D721Med (cell line): ENCODE measurements at regions not wholly inside any gene's neighbourhood (a gene's known extent, or its start where the extent isn't known, plus 50 kb on each side); places are given as distances from the start of the nearest gene placed in this dataset.
"Not testable (repeated sequence)": the region's sequence is repeated elsewhere in the genome, so short reads cannot be mapped to it uniquely, and the experiment has no call there.

Source experiments
- DNase-seq: peaks from one replicate; pipeline ENCODE4 v3.0.0; 2011; ENCODE audit warnings: low spot score; ENCODE audit not compliant: insufficient read length
- FAIRE-seq: peaks from 2 replicates; lab custom pipeline; 2011; peaks lifted over from hg19 to GRCh38; lab: Jason Lieb, UNC
- CTCF ChIP-seq: IDR thresholded peaks from 2 replicates; pipeline ENCODE4 v1.5.1; 2012; ENCODE audit warnings: mild to moderate bottlenecking, control low read depth; ENCODE audit not compliant: insufficient read depth; ENCODE audit errors: missing control alignments

- not testable (repeated sequence) for FAIRE-seq, DNase-seq
These were observed 114.8 kb downstream of the CRLF3 start for GRCh38 chr17:30709561-30710275.

GRCh38 chr17:30709096-30709495 lies 115.4 kb downstream of the CRLF3 start:
- DNase-seq, FAIRE-seq: not testable (repeated sequence)

GRCh38 chr17:30708241-30709078 lies 116.0 kb downstream of the CRLF3 start:
- peak; percentile 70 for DNase-seq
- FAIRE-seq = peak; percentile 6

GRCh38 chr17:30707724-30708240 lies 116.7 kb downstream of the CRLF3 start:
- FAIRE-seq, DNase-seq: not testable (repeated sequence)

- not testable (repeated sequence) for FAIRE-seq
These were observed 117.8 kb downstream of the CRLF3 start for GRCh38 chr17:30706461-30707335.

GRCh38 chr17:30706004-30706403 lies 118.5 kb downstream of the CRLF3 start:
- DNase-seq, FAIRE-seq: not testable (repeated sequence)

More at GRCh38 chr17:30706461-30707335, 117.8 kb downstream of the CRLF3 start:
- not testable (repeated sequence) for DNase-seq

- TF ChIP-seq CTCF = no peak
- FAIRE-seq (no peak), DNase-seq (no peak)
These were observed 122.9 kb downstream of the CRLF3 start for GRCh38 chr17:30701498-30701989.

- not testable (repeated sequence) for FAIRE-seq, DNase-seq
These were observed 123.7 kb downstream of the CRLF3 start for GRCh38 chr17:30700833-30701232.

GRCh38 chr17:30697619-30698460 lies 126.7 kb downstream of the CRLF3 start:
- TF ChIP-seq CTCF = peak; percentile 69
- FAIRE-seq, DNase-seq: not testable (repeated sequence)

GRCh38 chr17:30696234-30696633 lies 128.3 kb downstream of the CRLF3 start:
- no peak for DNase-seq
- FAIRE-seq = no peak
- no peak for TF ChIP-seq CTCF

GRCh38 chr17:30695265-30695811 lies 129.2 kb downstream of the CRLF3 start:
- not testable (repeated sequence) for DNase-seq, FAIRE-seq

- DNase-seq = not testable (repeated sequence)
These were observed 130.7 kb downstream of the CRLF3 start for GRCh38 chr17:30693772-30694171.

GRCh38 chr17:30689266-30690000 lies 135.1 kb downstream of the CRLF3 start:
- FAIRE-seq = peak; percentile 95
- peak; percentile 30 for DNase-seq

More at GRCh38 chr17:30693772-30694171, 130.7 kb downstream of the CRLF3 start:
- not testable (repeated sequence) for FAIRE-seq
